Parathyroid adenoma (tissue), 2 donors: ENCODE measurements at regions not wholly inside any gene's neighbourhood (a gene's known extent, or its start where the extent isn't known, plus 50 kb on each side); places are given as distances from the start of the nearest gene placed in this dataset.

ENCODE experiments used
- H2AFZ ChIP-seq: fragments of 300-600 bp; sonication (generic); one replicate; pipeline ENCODE4 v1.7.0; 2017; ENCODE audit warnings: antibody characterized with exemption, mild to moderate bottlenecking
- H3K27ac ChIP-seq: fragments of 300-600 bp; sonication (generic); one replicate; pipeline ENCODE4 v1.7.0; 2017
- H3K27me3 ChIP-seq: fragments of 300-600 bp; sonication (generic); one replicate; pipeline ENCODE4 v1.7.0; 2017; ENCODE audit warnings: low read length; ENCODE audit not compliant: control insufficient read depth, insufficient read depth
- H3K36me3 ChIP-seq: fragments of 300-600 bp; sonication (generic); one replicate; pipeline ENCODE4 v1.7.0; 2017; ENCODE audit warnings: low read length; ENCODE audit not compliant: control insufficient read depth, insufficient read depth
- H3K4me1 ChIP-seq: fragments of 300-600 bp; sonication (generic); one replicate; pipeline ENCODE4 v1.7.0; 2017; ENCODE audit warnings: control low read depth
- H3K4me2 ChIP-seq: fragments of 300-600 bp; sonication (generic); one replicate; pipeline ENCODE4 v1.7.0; 2017; ENCODE audit warnings: low read length
- H3K4me3 ChIP-seq: fragments of 300-600 bp; sonication (generic); one replicate; pipeline ENCODE4 v1.7.0; 2017; ENCODE audit warnings: low read depth, low read length
- H3K79me2 ChIP-seq: fragments of 300-600 bp; sonication (generic); one replicate; pipeline ENCODE4 v1.7.0; 2017; ENCODE audit warnings: control low read depth
- H3K9ac ChIP-seq: fragments of 300-600 bp; sonication (generic); one replicate; pipeline ENCODE4 v1.7.0; 2017; ENCODE audit warnings: mild to moderate bottlenecking
- H3K9me3 ChIP-seq: fragments of 300-600 bp; sonication (generic); one replicate; pipeline ENCODE4 v1.7.0; 2017; ENCODE audit warnings: low read length; ENCODE audit not compliant: control insufficient read depth
- TF ChIP-seq, protein P1 (sequence below): fragments of 300-600 bp; sonication (generic); IDR thresholded peaks from one replicate; pipeline ENCODE4 v1.7.0; 2017; ENCODE audit warnings: antibody characterized with exemption, mild to moderate bottlenecking
- donor health status: primary hyperparathyroidism.

DNA sequence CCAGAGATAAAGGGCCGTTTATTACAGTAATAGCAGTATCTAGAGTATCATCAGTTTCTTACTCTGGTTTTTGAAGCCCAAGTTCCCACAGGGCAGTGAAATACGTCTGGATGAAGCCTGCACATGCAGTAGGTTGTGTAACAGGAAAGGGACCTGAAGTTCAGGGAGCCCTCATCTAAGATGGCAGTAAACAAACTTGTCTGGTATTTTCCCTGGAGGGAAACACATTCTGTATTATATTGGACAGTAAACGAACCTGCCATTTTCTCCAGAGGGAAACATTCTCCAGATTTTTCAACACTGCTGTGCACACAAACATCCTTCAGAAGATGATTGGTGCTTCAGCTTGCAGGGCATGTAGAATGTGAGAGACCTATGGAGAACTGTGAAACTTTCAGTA lies 189.9 kb downstream of the TFEC start:
- H3K27ac ChIP-seq, result no peak overlapping the region
- no peaks in the 10 kb centered on the region for H3K27me3 ChIP-seq
- no peaks in the 10 kb centered on the region for H3K9me3 ChIP-seq
- no peaks in the 10 kb centered on the region for H3K4me1 ChIP-seq
- H2AFZ ChIP-seq, result no peak overlapping the region
- no peak overlapping the region for H3K9ac ChIP-seq
- no peak overlapping the region for H3K4me2 ChIP-seq
- no peaks in the 10 kb centered on the region for H3K79me2 ChIP-seq
- H3K36me3 ChIP-seq, result no peaks in the 10 kb centered on the region
- H3K4me3 ChIP-seq, result no peak overlapping the region
- TF ChIP-seq, protein P1, sequence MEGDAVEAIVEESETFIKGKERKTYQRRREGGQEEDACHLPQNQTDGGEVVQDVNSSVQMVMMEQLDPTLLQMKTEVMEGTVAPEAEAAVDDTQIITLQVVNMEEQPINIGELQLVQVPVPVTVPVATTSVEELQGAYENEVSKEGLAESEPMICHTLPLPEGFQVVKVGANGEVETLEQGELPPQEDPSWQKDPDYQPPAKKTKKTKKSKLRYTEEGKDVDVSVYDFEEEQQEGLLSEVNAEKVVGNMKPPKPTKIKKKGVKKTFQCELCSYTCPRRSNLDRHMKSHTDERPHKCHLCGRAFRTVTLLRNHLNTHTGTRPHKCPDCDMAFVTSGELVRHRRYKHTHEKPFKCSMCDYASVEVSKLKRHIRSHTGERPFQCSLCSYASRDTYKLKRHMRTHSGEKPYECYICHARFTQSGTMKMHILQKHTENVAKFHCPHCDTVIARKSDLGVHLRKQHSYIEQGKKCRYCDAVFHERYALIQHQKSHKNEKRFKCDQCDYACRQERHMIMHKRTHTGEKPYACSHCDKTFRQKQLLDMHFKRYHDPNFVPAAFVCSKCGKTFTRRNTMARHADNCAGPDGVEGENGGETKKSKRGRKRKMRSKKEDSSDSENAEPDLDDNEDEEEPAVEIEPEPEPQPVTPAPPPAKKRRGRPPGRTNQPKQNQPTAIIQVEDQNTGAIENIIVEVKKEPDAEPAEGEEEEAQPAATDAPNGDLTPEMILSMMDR, result no peak

- Histone ChIP-seq H2AFZ (no peak overlapping the region), H3K9ac (no peak overlapping the region), H3K9me3 (no peaks in the 10 kb centered on the region), H3K36me3 (no peaks in the 10 kb centered on the region), H3K4me1 (no peaks in the 10 kb centered on the region), H3K27ac (no peak overlapping the region), H3K4me3 (no peak overlapping the region), H3K79me2 (no peaks in the 10 kb centered on the region), H3K4me2 (no peak overlapping the region), H3K27me3 (no peaks in the 10 kb centered on the region)
- TF ChIP-seq, protein P1, result no peak
Observed at GRCh38 chr7:115838829-115839228, 191.7 kb downstream of the TFEC start.

GRCh38 chr7:115831371-115831770 lies 199.2 kb downstream of the TFEC start:
- H3K9ac ChIP-seq, result no peak overlapping the region
- no peak overlapping the region for H3K4me2 ChIP-seq
- no peaks in the 10 kb centered on the region for H3K4me1 ChIP-seq
- H3K27ac ChIP-seq, result no peak overlapping the region
- TF ChIP-seq, protein P1, result no peak
- no peaks in the 10 kb centered on the region for H3K9me3 ChIP-seq
- H3K36me3 ChIP-seq, result no peaks in the 10 kb centered on the region
- no peak overlapping the region for H3K4me3 ChIP-seq
- no peak overlapping the region for H2AFZ ChIP-seq
- H3K79me2 ChIP-seq, result no peaks in the 10 kb centered on the region
- H3K27me3 ChIP-seq, result no peaks in the 10 kb centered on the region

DNA sequence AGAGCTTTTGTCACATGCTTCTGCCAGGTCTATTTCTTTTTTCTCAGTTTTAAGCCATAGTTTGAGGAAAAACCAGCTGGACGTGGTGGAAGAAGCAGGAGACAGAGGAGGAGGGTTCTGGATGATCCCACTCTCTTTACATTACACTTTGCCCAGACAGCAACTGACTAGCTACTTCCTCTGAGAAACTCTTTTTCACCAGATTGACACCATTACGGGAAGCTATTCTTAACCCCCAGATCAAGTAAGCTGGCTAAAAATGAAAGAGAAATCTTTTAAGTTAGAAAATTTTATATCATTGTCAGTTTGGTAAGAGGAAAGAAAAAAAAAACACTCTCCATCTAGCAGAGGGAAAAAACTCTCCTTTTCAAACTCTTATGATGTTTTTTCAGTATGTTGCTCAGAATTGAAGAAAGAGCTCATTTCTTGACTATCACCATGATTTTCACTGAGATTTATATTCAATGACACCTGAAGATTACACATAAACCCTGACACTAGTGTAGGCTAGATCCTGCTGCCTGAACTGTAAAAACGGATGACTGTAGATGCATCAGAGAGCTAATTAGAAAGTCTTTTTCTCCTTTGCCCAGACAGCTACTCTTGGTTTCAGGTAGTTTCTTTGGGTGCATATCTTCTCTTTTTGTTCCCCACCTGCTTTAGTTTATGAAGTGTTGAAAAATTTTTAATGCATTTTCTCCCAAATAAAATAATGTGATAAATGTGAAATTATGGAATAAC lies 203.1 kb downstream of the TFEC start:
- Histone ChIP-seq H3K36me3 (no peaks in the 10 kb centered on the region), H3K9ac (no peak overlapping the region), H2AFZ (no peak overlapping the region), H3K27me3 (no peaks in the 10 kb centered on the region), H3K4me1 (no peaks in the 10 kb centered on the region), H3K4me3 (no peak overlapping the region), H3K79me2 (no peaks in the 10 kb centered on the region), H3K27ac (no peak overlapping the region), H3K4me2 (no peak overlapping the region), H3K9me3 (no peaks in the 10 kb centered on the region)
- TF ChIP-seq, protein P1, result no peak

GRCh38 chr7:115825456-115826115 lies 205.0 kb downstream of the TFEC start:
- TF ChIP-seq, protein P1, result no peak
- Histone ChIP-seq H2AFZ (no peak overlapping the region), H3K4me3 (no peak overlapping the region), H3K36me3 (no peaks in the 10 kb centered on the region), H3K27me3 (no peaks in the 10 kb centered on the region), H3K4me1 (no peaks in the 10 kb centered on the region), H3K79me2 (no peaks in the 10 kb centered on the region), H3K9me3 (no peaks in the 10 kb centered on the region), H3K9ac (no peak overlapping the region), H3K4me2 (no peak overlapping the region), H3K27ac (no peak overlapping the region)
